Activated B cell treated with CpG ODN at 0.5 μM for 24 hours (primary cell): ENCODE measurements at regions not wholly inside any gene's neighbourhood (a gene's known extent, or its start where the extent isn't known, plus 50 kb on each side); places are given as distances from the start of the nearest gene placed in this dataset.

Source experiments
- ATAC-seq: fragments of 200-7000 bp; cut with Tn5 transposase; one replicate; pipeline ENCODE4 v1.10.0; 2021; ENCODE audit warnings: low read depth, mild to moderate bottlenecking, moderate library complexity
- CTCF ChIA-PET: fragments of 350-600 bp; sonication (Branson Sonifier 250); formaldehyde crosslinking; loops from one replicate; lab custom pipeline; 2021; ENCODE audit warnings: antibody characterized with exemption; lab: Charles Lee
- POLR2A ChIA-PET: fragments of 350-600 bp; sonication (Branson Sonifier 250); formaldehyde crosslinking; loops from one replicate; lab custom pipeline; 2021; ENCODE audit warnings: antibody characterized with exemption; lab: Charles Lee
- DNase-seq: peaks from one replicate; pipeline ENCODE4 v3.0.0; 2022
- H3K27ac Mint-ChIP-seq: one replicate; pipeline ENCODE4 v1.8.0; 2020; ENCODE audit warnings: mixed read lengths
- H3K27me3 Mint-ChIP-seq: one replicate; pipeline ENCODE4 v1.8.0; 2021; ENCODE audit warnings: mixed read lengths
- H3K36me3 Mint-ChIP-seq: one replicate; pipeline ENCODE4 v1.8.0; 2021; ENCODE audit warnings: low read depth, mixed read lengths
- H3K4me1 Mint-ChIP-seq: one replicate; pipeline ENCODE4 v1.8.0; 2021; ENCODE audit warnings: mixed read lengths
- H3K4me3 Mint-ChIP-seq: one replicate; pipeline ENCODE4 v1.8.0; 2020; ENCODE audit warnings: mild to moderate bottlenecking, mixed read lengths
- H3K9me3 Mint-ChIP-seq: one replicate; pipeline ENCODE4 v1.8.0; 2020; ENCODE audit warnings: mixed read lengths
- CTCF ChIP-seq: fragments of 200-600 bp; IDR thresholded peaks from one replicate; pipeline ENCODE4 v1.8.0; 2022; ENCODE audit warnings: antibody characterized with exemption, mild to moderate bottlenecking
- intact Hi-C: fragments of 100-400 bp; cut with micrococcal nuclease; formaldehyde crosslinking; loops from one replicate; pipeline ENCODE4 v1.15.1; 2024

GRCh38 chr5:9830184-9830583 is 200.0 kb upstream of the TAS2R1 start:
- Mint-ChIP-seq H3K27ac (no peak overlapping the region), H3K9me3 (peaks cover 6% of the 10 kb centered on the region), H3K4me1 (no peaks in the 10 kb centered on the region), H3K27me3 (no peaks in the 10 kb centered on the region), H3K4me3 (no peak overlapping the region), H3K36me3 (no peaks in the 10 kb centered on the region)
- ChIA-PET POLR2A (no interaction called here), CTCF (no interaction called here)
- TF ChIP-seq CTCF: no peak
- ATAC-seq: no peak
- intact Hi-C loops: no loop called here
- no peak for DNase-seq

- no peak for DNase-seq
- POLR2A ChIA-PET: no interaction called here
- H3K27ac Mint-ChIP-seq: no peak overlapping the region
- no peaks in the 10 kb centered on the region for H3K4me1 Mint-ChIP-seq
- intact Hi-C loops: no loop called here
- TF ChIP-seq CTCF: no peak
- H3K36me3 Mint-ChIP-seq: no peaks in the 10 kb centered on the region
- peaks cover 6% of the 10 kb centered on the region for H3K9me3 Mint-ChIP-seq
- H3K27me3 Mint-ChIP-seq: no peaks in the 10 kb centered on the region
- no peak overlapping the region for H3K4me3 Mint-ChIP-seq
- CTCF ChIA-PET: no interaction called here
- ATAC-seq: no peak
Measured at GRCh38 chr5:9829621-9830020, 199.5 kb upstream of the TAS2R1 start.

GRCh38 chr5:9820691-9821449 is 190.7 kb upstream of the TAS2R1 start:
- DNase-seq (no peak), ATAC-seq (no peak)
- intact Hi-C loops: no loop called here
- no peak for TF ChIP-seq CTCF
- H3K36me3 Mint-ChIP-seq: no peaks in the 10 kb centered on the region
- H3K27ac Mint-ChIP-seq: no peak overlapping the region
- POLR2A ChIA-PET: no interaction called here
- CTCF ChIA-PET: no interaction called here
- H3K9me3 Mint-ChIP-seq: no peaks in the 10 kb centered on the region
- no peak overlapping the region for H3K4me3 Mint-ChIP-seq
- H3K4me1 Mint-ChIP-seq: no peaks in the 10 kb centered on the region
- no peaks in the 10 kb centered on the region for H3K27me3 Mint-ChIP-seq

GRCh38 chr5:9818340-9818845 is 188.2 kb upstream of the TAS2R1 start:
- no peak for ATAC-seq
- intact Hi-C loops: no loop called here

GRCh38 chr5:9817819-9818218 is 187.7 kb upstream of the TAS2R1 start:
- H3K4me1 Mint-ChIP-seq: no peaks in the 10 kb centered on the region
- DNase-seq: no peak
- H3K9me3 Mint-ChIP-seq: no peaks in the 10 kb centered on the region
- no peak for ATAC-seq
- CTCF ChIA-PET: no interaction called here
- H3K36me3 Mint-ChIP-seq: no peaks in the 10 kb centered on the region
- no peaks in the 10 kb centered on the region for H3K27me3 Mint-ChIP-seq
- POLR2A ChIA-PET: no interaction called here
- TF ChIP-seq CTCF: no peak
- H3K4me3 Mint-ChIP-seq: no peak overlapping the region
- no peak overlapping the region for H3K27ac Mint-ChIP-seq
- intact Hi-C loops: no loop called here

More at GRCh38 chr5:9818340-9818845, 188.2 kb upstream of the TAS2R1 start:
- Mint-ChIP-seq H3K9me3 (no peaks in the 10 kb centered on the region), H3K27ac (no peak overlapping the region), H3K27me3 (no peaks in the 10 kb centered on the region), H3K4me1 (no peaks in the 10 kb centered on the region), H3K4me3 (no peak overlapping the region), H3K36me3 (no peaks in the 10 kb centered on the region)
- no peak for DNase-seq
- POLR2A ChIA-PET: no interaction called here
- TF ChIP-seq CTCF: no peak
- CTCF ChIA-PET: no interaction called here
